SK-N-MC (cell line): ENCODE measurements at regions not wholly inside any gene's neighbourhood (a gene's known extent, or its start where the extent isn't known, plus 50 kb on each side); places are given as distances from the start of the nearest gene placed in this dataset.

ENCODE experiments used
- EZH2 ChIP-seq: fragments of 200-600 bp; sonication (generic); IDR thresholded peaks from one replicate; pipeline ENCODE4 v1.6.1; 2017; ENCODE audit warnings: antibody characterized with exemption
- FOXP2 ChIP-seq: optimal IDR thresholded peaks from 2 replicates; pipeline ENCODE3; 2011; ENCODE audit warnings: mild to moderate bottlenecking, moderate library complexity; ENCODE audit not compliant: insufficient read depth; ENCODE audit errors: extremely low read length, control extremely low read depth
- POLR2AphosphoS5 ChIP-seq: IDR thresholded peaks from 2 replicates; pipeline ENCODE4 v1.6.1; 2012; ENCODE audit warnings: mild to moderate bottlenecking, low read depth, low read length, borderline replicate concordance

GRCh38 chr2:200144571-200144970, 161.9 kb upstream of the SPATS2L start:
- TF ChIP-seq EZH2 = no peak
- TF ChIP-seq POLR2AphosphoS5 = no peak
- TF ChIP-seq FOXP2 = no peak
